Superior temporal gyrus (tissue), 1 donor: ENCODE measurements at regions not wholly inside any gene's neighbourhood (a gene's known extent, or its start where the extent isn't known, plus 50 kb on each side); places are given as distances from the start of the nearest gene placed in this dataset.
"Not testable (repeated sequence)": the region's sequence is repeated elsewhere in the genome, so short reads cannot be mapped to it uniquely, and the experiment has no call there.

Source experiments
- DNase-seq: peaks from one replicate; pipeline ENCODE4 v3.0.0-alpha.2; 2016; ENCODE audit errors: extremely low spot score

GRCh38 chr11:45000918-45001317, 50.2 kb upstream of the TP53I11 start:
- DNase-seq, result no peak

GRCh38 chr11:45001466-45002165, 50.9 kb upstream of the TP53I11 start:
- no peak for DNase-seq

GRCh38 chr11:45005106-45005505, 54.4 kb upstream of the TP53I11 start:
- no peak for DNase-seq

GRCh38 chr11:45007011-45007410, 56.3 kb upstream of the TP53I11 start:
- no peak for DNase-seq

GRCh38 chr11:45015983-45016382, 65.3 kb upstream of the TP53I11 start:
- DNase-seq, result not testable (repeated sequence)

GRCh38 chr11:45016446-45016845, 65.8 kb upstream of the TP53I11 start:
- DNase-seq, result not testable (repeated sequence)

- no peak for DNase-seq
Observed at GRCh38 chr11:45017329-45017728, 66.6 kb upstream of the TP53I11 start.

GRCh38 chr11:45021001-45021400, 70.3 kb upstream of the TP53I11 start:
- DNase-seq, result no peak

GRCh38 chr11:45021692-45022141, 71.0 kb upstream of the TP53I11 start:
- no peak for DNase-seq

- no peak for DNase-seq
Observed at GRCh38 chr11:45022294-45023064, 71.8 kb upstream of the TP53I11 start.

- no peak for DNase-seq
Observed at GRCh38 chr11:45023065-45023365, 72.3 kb upstream of the TP53I11 start.

- DNase-seq, result no peak
Observed at GRCh38 chr11:45024316-45024715, 73.6 kb upstream of the TP53I11 start.

GRCh38 chr11:45024846-45025588, 74.3 kb upstream of the TP53I11 start:
- DNase-seq, result no peak

- DNase-seq, result no peak
Observed at GRCh38 chr11:45025716-45026492, 75.2 kb upstream of the TP53I11 start.

GRCh38 chr11:45026835-45027234, 76.2 kb upstream of the TP53I11 start:
- no peak for DNase-seq

GRCh38 chr11:45027312-45027711, 76.6 kb upstream of the TP53I11 start:
- DNase-seq, result no peak

- no peak for DNase-seq
Observed at GRCh38 chr11:45028911-45029682, 78.4 kb upstream of the TP53I11 start.

- DNase-seq, result no peak
Observed at GRCh38 chr11:45030778-45031177, 80.1 kb upstream of the TP53I11 start.

- no peak for DNase-seq
Observed at GRCh38 chr11:45031912-45032519, 81.3 kb upstream of the TP53I11 start.

- no peak for DNase-seq
Observed at GRCh38 chr11:45035413-45035812, 84.7 kb upstream of the TP53I11 start.

GRCh38 chr11:45036010-45036409, 85.3 kb upstream of the TP53I11 start:
- no peak for DNase-seq
